Gastrocnemius medialis (tissue), 4 donors: ENCODE measurements at regions not wholly inside any gene's neighbourhood (a gene's known extent, or its start where the extent isn't known, plus 50 kb on each side); places are given as distances from the start of the nearest gene placed in this dataset.

Experiments used
- POLR2A ChIP-seq, 2 donors: fragments of 450-650 bp; IDR thresholded peaks; one replicate each; pipeline ENCODE4 v1.6.1; 2017; ENCODE audit warnings: antibody characterized with exemption in 2 of 2, mild to moderate bottlenecking in 2 of 2, moderate library complexity in 2 of 2
- TF ChIP-seq, protein P1 (sequence below), 5 experiments: fragments of 450-650 bp in 3 of 5; fragments of 200-600 bp in 2 of 5; sonication (generic) in 2 of 5; IDR thresholded peaks in 4 of 5; conservative IDR thresholded peaks in 1 of 5; 1 replicate in 4 of 5; 2 replicates in 1 of 5; pipeline ENCODE4 v1.5.1; 2016 to 2019; ENCODE audit warnings: antibody characterized with exemption in 5 of 5, mild to moderate bottlenecking in 3 of 5, moderate library complexity in 3 of 5

GRCh38 chr3:20376665-20377217 lies 190.7 kb upstream of the SGO1 start:
- TF ChIP-seq, protein P1, sequence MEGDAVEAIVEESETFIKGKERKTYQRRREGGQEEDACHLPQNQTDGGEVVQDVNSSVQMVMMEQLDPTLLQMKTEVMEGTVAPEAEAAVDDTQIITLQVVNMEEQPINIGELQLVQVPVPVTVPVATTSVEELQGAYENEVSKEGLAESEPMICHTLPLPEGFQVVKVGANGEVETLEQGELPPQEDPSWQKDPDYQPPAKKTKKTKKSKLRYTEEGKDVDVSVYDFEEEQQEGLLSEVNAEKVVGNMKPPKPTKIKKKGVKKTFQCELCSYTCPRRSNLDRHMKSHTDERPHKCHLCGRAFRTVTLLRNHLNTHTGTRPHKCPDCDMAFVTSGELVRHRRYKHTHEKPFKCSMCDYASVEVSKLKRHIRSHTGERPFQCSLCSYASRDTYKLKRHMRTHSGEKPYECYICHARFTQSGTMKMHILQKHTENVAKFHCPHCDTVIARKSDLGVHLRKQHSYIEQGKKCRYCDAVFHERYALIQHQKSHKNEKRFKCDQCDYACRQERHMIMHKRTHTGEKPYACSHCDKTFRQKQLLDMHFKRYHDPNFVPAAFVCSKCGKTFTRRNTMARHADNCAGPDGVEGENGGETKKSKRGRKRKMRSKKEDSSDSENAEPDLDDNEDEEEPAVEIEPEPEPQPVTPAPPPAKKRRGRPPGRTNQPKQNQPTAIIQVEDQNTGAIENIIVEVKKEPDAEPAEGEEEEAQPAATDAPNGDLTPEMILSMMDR (IDR thresholded peaks at IDR 0.05 in 4 of 5, conservative IDR thresholded peaks at IDR 0.05 in 1 of 5), result no peak
- TF ChIP-seq POLR2A (IDR thresholded peaks at IDR 0.05), result no peak
